GM19452 (cell line): ENCODE measurements at regions not wholly inside any gene's neighbourhood (a gene's known extent, or its start where the extent isn't known, plus 50 kb on each side); places are given as distances from the start of the nearest gene placed in this dataset.
"Not testable (repeated sequence)": the region's sequence is repeated elsewhere in the genome, so short reads cannot be mapped to it uniquely, and the experiment has no call there.

Experiments used
- ATAC-seq: cut with Tn5 transposase; IDR thresholded peaks from one replicate; pipeline ENCODE4 v1.9.1; 2021; ENCODE audit not compliant: unreplicated experiment

DNA sequence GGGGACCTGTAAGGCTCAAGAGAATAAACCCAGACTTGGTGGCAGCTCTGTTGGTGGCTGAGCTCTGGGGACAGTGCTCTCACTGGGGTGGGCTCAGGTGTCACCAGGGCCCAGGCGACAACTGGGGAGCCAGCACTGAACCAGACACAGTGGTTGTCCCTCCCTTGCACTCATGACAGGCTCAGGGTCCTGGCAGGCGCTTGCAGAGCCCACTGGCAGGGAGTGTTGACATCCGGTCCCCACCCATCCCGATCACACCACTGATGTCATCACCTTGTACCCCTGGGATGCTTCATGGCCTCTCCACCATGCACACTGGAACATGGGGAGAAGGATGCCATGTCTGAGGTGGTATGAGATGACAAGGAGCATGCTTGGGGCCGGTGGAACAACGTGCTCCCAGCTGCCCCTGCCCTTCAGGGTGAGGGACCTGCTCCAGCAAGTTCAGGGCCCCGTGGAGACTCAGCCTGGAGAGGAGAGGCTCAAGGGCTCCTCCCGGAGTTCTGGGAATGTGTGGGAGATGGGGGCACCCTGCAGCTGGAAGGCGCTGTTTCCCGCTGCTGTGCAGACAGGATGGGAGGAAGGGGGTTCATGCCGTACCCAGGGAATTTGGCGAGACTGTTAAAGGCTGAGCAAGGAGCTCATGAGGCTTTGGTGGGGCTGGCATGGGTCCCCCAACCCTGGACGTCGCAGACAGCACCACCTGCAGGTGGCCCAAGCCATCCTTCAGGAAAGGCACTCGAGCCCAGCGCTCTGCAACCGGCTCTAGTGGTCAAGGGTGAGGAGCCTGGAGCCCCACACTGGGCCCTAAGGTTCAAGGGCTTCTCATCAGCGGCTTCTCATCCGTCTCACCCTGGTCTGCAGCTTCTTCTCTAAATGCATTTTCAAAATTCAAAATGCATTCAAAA is 141.1 kb upstream of the ZNF469 start:
- ATAC-seq: not testable (repeated sequence)

- not testable (repeated sequence) for ATAC-seq
Observed at GRCh38 chr16:88242312-88243295, 140.2 kb upstream of the ZNF469 start.

DNA sequence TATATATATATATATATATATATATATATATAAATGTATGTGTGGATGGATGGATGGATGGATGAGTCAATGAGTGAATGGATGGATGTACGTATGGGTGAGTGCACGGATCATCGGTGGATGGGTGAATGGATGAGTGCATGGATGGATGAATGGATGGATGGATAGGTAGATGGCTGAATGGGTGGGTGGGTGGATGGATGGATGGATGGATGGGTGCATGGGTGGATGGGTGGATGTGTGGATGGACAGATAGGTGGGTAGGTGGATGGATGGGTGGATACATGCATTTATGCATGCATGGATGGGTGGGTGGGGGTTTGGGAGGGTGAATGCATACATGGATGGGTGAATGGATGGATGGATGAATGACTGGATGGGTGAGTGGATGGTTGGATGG is 138.8 kb upstream of the ZNF469 start:
- ATAC-seq: not testable (repeated sequence)

DNA sequence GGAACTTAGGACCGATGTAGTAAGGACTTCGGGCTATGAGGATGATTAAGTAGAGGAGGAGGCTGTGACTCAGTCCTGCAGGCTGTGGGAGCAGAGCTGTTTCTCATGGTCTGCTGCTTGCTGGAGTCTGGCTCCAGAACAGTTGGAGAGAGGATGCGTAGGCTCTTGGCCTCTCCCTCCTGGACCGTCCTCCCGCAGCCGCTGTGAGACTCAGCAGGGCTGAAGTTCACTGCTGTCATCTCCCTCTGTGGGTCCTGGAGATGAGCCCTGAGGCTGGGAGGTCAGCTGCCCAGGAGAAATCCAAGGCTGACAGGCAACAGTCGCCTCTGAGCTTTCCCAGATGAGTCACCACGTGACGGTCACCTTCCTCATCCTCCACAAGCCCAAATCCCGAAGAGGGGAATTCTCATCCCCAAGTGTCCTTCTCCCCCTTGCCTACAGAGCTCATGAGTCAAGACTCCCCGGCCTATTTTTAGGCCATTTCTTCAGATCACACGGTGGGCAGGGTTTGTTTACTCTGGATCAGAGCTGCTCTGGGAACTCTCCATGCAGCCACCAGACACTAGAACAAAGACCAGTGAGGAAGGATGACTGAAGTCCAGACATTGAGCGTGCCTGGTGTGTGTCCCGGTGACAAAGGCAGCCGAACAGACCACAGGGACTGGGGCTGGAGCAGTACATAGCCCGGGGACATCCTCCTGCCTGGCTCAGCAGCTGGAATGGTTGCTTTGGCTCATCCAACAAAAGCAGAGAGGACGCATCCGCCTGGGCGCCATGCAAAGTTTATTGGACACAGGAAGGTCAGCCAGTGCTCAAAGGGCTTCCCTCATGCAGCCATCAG is 137.3 kb upstream of the ZNF469 start:
- not testable (repeated sequence) for ATAC-seq

GRCh38 chr16:88246955-88247582 is 135.7 kb upstream of the ZNF469 start:
- ATAC-seq: not testable (repeated sequence)

DNA sequence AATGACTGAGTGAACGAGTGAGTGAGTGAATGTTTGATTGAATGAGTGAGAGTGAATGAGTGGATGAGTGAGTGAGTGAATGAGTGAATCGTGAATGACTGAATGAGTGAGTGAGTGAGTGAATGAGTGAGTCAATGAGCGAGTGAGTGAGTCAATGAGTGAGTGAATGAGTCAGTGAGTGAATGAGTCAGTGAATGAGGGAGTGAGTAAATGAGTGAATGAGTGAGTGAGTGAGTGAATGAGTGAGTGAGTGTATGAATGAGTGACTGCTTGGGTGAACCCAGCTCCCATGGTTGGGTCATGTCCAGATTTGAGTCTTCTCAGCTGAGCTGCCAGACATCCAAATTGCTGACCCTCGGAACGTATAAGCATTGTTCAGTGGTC is 135.2 kb upstream of the ZNF469 start:
- not testable (repeated sequence) for ATAC-seq

GRCh38 chr16:88248761-88249160 is 134.0 kb upstream of the ZNF469 start:
- not testable (repeated sequence) for ATAC-seq

DNA sequence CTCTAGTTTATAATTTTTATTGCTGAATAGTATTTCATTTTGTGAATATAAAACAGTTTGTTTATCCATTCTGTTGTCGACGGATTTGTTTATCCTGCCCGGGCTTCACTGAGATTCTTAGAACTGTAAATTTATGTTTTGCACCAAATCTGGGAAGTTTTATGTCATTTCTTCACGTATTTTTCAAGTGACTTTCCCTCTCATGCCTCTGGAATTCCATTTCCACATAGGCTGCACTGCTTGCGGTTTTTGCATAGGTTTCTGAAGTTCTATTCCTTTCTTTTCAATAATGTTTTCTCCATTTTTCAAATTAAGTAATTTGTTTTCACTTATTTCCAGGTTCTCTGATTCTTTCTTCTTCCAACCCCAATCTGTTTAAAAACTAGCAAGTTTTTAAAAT is 132.4 kb upstream of the ZNF469 start:
- not testable (repeated sequence) for ATAC-seq

DNA sequence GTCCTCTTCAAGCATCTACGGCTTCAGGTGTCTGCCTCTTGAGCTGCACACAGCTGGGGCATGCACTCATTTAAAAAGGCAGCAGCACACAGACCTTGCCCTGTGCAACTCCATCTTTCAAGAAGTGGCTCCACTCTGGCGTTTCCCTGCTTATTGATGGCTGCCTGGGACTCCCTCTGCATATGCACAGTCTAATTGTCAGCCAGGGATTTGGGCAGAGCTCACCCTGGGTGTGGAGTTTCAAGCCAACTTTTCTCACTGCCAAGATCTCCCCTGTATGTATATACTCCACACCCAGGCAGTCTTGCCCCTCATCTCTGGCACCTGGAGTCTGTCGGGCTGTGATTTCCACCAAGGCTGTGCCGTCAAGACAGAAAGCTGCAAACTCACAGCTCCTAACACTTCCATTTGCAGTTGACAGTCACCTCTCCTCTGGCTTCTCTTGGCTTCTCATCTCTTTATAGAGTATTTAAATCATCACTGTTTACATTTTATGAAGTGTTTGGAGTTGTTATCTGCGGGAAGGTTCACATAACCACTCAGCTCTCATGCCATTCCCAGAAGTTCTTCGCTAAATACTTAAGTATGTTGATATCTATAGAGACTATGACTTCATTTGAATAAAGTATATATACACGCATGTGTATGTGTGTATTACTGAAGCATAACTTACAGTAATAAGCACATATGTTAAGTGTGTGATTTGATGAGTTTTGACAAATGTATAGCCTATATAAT is 130.5 kb upstream of the ZNF469 start:
- ATAC-seq: not testable (repeated sequence)

DNA sequence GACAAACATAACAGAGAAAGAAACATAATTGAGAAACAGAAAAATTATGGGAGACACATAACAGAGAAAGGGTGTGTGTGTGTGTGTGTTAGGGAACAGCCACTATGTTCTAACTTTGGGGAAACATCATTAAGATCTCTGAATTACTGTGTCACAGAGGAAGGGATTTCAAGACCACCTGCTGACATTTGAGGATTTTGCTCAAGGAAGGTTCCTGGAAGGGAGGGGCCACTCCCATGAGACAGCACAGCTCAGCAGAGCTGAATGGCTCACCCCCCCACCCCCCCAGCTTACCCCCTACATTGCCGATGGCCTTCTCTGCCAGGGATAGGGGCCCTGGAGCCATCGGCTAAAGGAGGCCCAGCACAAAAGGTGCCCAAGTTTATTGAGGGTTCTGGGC is 124.6 kb upstream of the ZNF469 start:
- ATAC-seq: not testable (repeated sequence)

DNA sequence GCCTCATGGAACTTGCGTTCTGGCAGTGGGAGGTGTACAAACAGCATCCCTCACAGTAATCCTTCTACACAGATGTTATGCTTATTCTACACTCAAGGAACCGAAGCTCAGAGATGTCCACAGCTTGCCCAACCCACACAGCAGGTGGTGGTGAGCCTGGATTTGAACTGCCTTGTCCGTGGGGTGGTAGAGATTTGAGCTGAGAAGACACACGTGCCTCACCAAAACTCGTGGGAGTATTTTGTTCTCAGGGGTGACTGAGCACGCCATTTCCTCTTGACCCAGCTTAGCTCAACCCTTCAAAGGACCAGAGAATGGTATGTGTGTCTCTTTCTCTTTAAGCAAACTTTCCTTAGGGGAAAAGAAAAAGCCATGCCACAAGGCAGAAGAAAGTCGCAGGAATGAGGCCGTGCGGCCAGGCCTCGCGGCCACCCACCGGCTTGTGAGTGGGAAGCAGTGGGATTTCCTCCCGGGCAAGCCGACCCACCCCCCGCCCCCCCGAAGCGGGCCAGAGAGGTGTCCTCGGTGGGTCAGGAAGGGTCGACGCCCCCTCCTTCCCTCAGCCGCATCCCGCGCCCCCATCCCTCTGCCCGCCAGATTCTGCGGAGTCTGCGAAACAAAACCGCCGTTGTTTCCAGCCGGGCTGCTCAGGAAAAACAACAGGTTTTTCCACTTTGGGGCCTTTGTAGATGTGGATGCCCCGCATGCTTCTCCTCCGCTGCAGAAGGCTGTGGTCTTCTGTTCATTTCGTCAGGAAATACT is 123.8 kb upstream of the ZNF469 start:
- ATAC-seq: not testable (repeated sequence)

DNA sequence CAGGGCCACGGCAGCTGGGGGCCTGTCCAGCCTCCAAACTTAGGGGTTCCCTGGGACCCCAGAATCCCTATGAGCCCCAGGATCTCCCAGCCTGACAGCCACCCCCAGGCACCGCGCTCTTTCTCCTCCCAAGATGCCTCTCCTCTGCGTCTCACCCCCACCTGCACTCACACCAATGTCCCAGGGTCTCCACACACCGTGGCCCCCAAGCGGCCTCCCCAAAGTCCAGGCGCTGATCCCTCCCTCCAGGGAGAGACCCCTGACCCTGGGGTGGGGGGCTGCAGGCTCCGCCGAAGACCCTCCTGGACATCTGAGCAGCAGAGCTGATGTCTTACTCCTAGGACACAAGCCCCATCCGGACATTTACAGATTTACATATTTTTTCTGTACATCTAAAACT is 123.2 kb upstream of the ZNF469 start:
- not testable (repeated sequence) for ATAC-seq

GRCh38 chr16:88260146-88260545 is 122.6 kb upstream of the ZNF469 start:
- ATAC-seq: not testable (repeated sequence)

DNA sequence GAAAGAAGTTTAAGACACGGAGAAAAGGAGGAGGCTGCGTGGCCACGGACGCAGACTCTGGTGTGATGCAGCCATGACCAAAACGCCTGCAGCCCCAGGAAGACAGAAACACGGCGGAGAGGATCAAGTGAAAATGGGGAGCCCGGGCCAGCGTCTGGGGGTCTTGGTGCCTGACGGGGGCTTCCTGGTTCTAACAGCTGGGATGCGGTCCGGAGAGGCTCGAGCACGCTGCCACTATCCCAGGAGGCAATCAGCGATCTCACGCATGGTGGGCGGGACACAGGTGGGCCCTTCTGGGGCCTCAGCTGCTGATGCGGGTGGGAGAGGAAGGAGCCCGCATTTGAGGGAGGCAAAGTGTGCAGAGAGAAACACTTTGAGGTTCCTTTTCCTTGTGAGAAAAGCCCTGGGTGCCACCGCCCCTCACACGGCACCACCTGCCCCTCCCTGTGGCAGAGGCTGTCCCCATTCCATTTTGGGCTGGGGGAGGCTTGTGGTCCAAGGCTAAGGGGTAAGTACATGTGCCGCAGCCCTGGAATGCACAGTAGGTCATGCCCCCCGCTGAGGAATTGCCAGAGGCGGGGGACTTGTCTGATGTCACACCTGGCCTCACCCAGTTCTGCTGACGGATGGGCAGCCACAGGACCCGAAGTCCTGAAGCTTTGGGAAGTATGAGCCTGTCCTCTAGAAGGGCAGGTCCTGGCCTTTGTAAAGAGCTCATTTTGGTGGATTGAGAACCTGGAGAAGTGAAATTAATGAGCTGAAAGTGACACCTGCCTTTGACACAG is 121.7 kb upstream of the ZNF469 start:
- not testable (repeated sequence) for ATAC-seq

DNA sequence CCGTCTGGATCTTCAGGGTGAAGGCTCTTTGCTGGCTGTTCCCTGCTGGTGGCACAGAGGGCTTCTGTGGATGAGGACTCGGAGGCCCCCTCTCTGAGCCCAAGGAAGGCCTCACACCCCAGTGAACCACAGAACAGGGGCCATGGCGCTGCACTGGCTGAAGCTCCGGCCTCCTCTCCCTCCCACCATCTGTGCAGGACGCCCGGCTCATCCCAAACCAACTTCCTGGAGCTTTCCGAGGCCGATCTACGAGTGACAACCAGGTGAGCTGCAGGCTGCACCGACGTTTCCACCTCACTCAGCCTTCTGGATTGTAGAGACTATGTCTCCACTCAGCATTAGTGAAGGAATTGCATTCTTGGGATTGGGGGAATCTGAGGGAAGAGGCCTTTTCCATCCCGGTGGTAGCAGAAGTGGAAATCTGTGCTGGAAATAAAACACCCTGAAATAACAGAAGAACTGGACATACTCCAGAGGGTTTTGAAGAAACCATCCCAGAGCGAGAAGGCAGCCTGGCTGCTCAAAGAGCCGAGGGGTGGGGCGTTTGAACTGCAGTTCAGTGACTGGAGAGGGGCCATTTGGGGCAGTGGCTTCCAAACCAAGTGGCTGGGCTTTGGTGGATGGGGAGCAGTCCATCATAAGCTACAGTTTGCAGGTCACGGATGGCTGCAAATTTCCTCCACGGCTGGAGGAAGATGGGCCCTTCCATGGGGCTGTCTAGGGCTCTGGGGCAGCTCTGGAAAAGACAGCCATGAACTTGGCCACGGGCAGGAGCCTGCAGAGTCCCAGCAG is 120.7 kb upstream of the ZNF469 start:
- ATAC-seq: not testable (repeated sequence)

DNA sequence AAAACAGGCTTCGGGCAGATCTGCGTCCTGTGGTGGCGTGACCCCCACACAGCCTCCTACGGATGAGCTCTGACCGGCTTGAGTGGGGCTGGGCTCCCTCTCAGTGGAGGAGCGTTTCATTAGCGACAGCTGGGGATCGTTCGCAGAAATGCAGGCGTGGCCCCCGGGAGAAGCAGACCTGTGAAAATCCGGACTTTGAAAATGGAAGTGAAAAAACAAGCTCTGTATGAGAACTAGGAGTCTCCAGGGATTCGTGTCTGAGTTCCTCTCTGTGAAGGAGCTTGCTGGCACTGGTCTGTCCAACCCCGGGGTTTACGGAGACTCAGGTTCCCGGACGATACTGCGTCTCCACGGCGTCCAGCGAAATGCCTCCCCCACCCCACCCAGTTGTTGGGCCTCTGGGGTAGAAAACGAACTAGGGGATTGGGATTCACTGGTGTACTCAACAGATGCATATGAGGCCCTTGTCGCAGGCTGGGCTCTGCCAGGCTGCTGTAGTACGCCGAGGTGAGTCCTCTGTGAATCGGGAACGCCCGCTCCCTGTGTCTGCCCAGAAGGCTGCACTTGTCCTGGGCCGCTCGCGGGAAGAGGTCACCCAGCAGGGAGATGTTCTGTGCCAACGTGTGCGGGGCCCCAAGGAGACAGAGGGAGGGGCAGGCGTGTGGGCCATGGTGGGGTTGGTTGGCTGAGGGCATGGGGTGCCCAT is 119.7 kb upstream of the ZNF469 start:
- not testable (repeated sequence) for ATAC-seq
